ENCODE measurements at regions not wholly inside any gene's neighbourhood (a gene's known extent, or its start where the extent isn't known, plus 50 kb on each side); places are given as distances from the start of the nearest gene placed in this dataset.

DNA sequence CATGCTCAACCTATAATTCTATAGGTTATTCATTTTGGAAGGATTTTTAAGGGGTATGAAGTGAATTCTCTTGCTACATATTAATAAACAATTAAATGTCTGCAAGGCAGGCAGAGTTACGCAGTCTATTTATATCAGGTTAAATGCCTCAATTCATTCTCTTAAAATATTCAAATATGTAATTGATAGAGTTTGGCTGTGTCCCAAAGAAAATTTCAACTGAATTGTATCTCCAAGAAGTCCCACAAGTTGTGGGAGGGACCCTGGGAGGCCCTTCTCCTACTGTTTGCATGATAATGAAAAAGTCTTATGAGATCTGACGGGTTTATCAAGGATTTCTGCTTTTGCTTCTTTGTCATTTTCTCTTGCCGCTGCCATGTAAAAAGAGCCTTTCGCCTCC, 576.1 kb downstream of the TMA16 start:
- Mint-ChIP-seq H3K4me1 (ENCODE audit: insufficient read depth, unreplicated experiment) (no peaks in the 10 kb centered on the region), H3K9me3 (ENCODE audit: unreplicated experiment) (peaks cover 13% of the 10 kb centered on the region), H3K27ac (ENCODE audit: low read depth, unreplicated experiment) (no peak overlapping the region), H3K4me3 (ENCODE audit: unreplicated experiment) (no peak overlapping the region), H3K36me3 (ENCODE audit: insufficient read depth, unreplicated experiment) (no peaks in the 10 kb centered on the region), H3K27me3 (ENCODE audit: insufficient read depth, unreplicated experiment) (no peaks in the 10 kb centered on the region)
- intact Hi-C loops (cut with micrococcal nuclease), result no loop called here
- TF ChIP-seq, protein P1, sequence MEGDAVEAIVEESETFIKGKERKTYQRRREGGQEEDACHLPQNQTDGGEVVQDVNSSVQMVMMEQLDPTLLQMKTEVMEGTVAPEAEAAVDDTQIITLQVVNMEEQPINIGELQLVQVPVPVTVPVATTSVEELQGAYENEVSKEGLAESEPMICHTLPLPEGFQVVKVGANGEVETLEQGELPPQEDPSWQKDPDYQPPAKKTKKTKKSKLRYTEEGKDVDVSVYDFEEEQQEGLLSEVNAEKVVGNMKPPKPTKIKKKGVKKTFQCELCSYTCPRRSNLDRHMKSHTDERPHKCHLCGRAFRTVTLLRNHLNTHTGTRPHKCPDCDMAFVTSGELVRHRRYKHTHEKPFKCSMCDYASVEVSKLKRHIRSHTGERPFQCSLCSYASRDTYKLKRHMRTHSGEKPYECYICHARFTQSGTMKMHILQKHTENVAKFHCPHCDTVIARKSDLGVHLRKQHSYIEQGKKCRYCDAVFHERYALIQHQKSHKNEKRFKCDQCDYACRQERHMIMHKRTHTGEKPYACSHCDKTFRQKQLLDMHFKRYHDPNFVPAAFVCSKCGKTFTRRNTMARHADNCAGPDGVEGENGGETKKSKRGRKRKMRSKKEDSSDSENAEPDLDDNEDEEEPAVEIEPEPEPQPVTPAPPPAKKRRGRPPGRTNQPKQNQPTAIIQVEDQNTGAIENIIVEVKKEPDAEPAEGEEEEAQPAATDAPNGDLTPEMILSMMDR (IDR thresholded peaks at IDR 0.05; ENCODE audit: unreplicated experiment), result no peak
- POLR2A ChIA-PET, result no interaction called here
- no peak for DNase-seq (ENCODE audit: unreplicated experiment)
- BruUV-seq (replicated peaks), result no TSS peak
- CTCF ChIA-PET, result no interaction called here

GRCh38 chr4:164081371-164081770, 586.9 kb downstream of the TMA16 start:
- POLR2A ChIA-PET, result no interaction called here

DNA sequence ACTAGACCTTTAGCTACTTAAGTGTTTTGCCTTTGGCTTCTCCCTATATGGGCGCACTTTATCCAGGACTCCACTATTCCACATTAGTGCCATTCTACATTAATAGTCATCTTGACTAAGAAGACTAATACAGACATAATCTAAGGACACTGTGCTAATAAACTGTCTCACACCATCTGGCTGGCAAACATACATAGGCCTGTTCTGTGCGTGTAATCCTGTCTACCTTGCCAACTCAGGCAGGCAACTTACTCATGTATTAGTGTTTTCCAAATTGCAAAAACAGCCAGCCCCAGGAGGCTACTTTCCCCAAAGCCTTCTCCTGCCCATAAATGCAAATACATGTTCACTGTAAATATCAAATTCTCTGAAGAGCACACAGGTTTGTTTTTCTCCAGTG, 587.3 kb downstream of the TMA16 start:
- Mint-ChIP-seq H3K9me3 (ENCODE audit: unreplicated experiment) (no peaks in the 10 kb centered on the region), H3K27me3 (ENCODE audit: insufficient read depth, unreplicated experiment) (no peaks in the 10 kb centered on the region), H3K36me3 (ENCODE audit: insufficient read depth, unreplicated experiment) (no peaks in the 10 kb centered on the region), H3K4me1 (ENCODE audit: insufficient read depth, unreplicated experiment) (no peaks in the 10 kb centered on the region), H3K27ac (ENCODE audit: low read depth, unreplicated experiment) (no peak overlapping the region), H3K4me3 (ENCODE audit: unreplicated experiment) (no peak overlapping the region)
- POLR2A ChIA-PET, result no interaction called here
- BruUV-seq (replicated peaks), result no TSS peak
- TF ChIP-seq, protein P1 (IDR thresholded peaks at IDR 0.05; ENCODE audit: unreplicated experiment), result no peak
- intact Hi-C loops (cut with micrococcal nuclease), result no loop called here
- no peak for DNase-seq (ENCODE audit: unreplicated experiment)
- CTCF ChIA-PET, result no interaction called here

More at GRCh38 chr4:164081371-164081770, 586.9 kb downstream of the TMA16 start:
- no peaks in the 10 kb centered on the region for H3K27me3 Mint-ChIP-seq (ENCODE audit: insufficient read depth, unreplicated experiment)
- H3K4me1 Mint-ChIP-seq (ENCODE audit: insufficient read depth, unreplicated experiment), result no peaks in the 10 kb centered on the region
- no peak for DNase-seq (ENCODE audit: unreplicated experiment)
- TF ChIP-seq, protein P1 (IDR thresholded peaks at IDR 0.05; ENCODE audit: unreplicated experiment), result no peak
- BruUV-seq (replicated peaks), result no TSS peak
- H3K36me3 Mint-ChIP-seq (ENCODE audit: insufficient read depth, unreplicated experiment), result no peaks in the 10 kb centered on the region
- H3K27ac Mint-ChIP-seq (ENCODE audit: low read depth, unreplicated experiment), result no peak overlapping the region
- no peaks in the 10 kb centered on the region for H3K9me3 Mint-ChIP-seq (ENCODE audit: unreplicated experiment)
- no peak overlapping the region for H3K4me3 Mint-ChIP-seq (ENCODE audit: unreplicated experiment)
- CTCF ChIA-PET, result no interaction called here
- intact Hi-C loops (cut with micrococcal nuclease), result no loop called here

DNA sequence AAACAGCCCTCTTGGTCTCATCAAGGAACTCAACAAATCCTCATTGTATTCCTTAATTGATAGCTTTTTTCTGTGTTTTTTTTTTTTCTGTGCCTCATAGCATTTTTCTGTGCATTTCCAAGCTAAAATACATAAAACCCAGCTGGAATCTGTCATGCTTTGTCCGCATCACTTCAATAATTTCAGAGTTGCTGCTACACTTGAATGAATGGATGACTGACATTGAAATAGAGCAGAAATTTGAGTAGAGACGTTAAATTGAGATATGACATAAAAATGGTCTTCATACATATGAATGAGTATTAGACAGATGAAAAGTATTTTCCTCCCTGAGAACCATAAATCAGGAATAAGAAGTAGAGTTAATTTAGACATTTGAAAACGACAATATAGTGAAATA, 593.2 kb downstream of the TMA16 start:
- Mint-ChIP-seq H3K9me3 (ENCODE audit: unreplicated experiment) (no peaks in the 10 kb centered on the region), H3K36me3 (ENCODE audit: insufficient read depth, unreplicated experiment) (no peaks in the 10 kb centered on the region), H3K4me1 (ENCODE audit: insufficient read depth, unreplicated experiment) (no peaks in the 10 kb centered on the region), H3K4me3 (ENCODE audit: unreplicated experiment) (no peak overlapping the region), H3K27me3 (ENCODE audit: insufficient read depth, unreplicated experiment) (no peaks in the 10 kb centered on the region), H3K27ac (ENCODE audit: low read depth, unreplicated experiment) (no peak overlapping the region)
- intact Hi-C loops (cut with micrococcal nuclease), result no loop called here
- POLR2A ChIA-PET, result no interaction called here
- DNase-seq (ENCODE audit: unreplicated experiment), result no peak
- CTCF ChIA-PET, result no interaction called here
- no TSS peak for BruUV-seq (replicated peaks)
- TF ChIP-seq, protein P1 (IDR thresholded peaks at IDR 0.05; ENCODE audit: unreplicated experiment), result no peak

All from MCF 10A (cell line).